GM12878 (cell line): ENCODE measurements at regions not wholly inside any gene's neighbourhood (a gene's known extent, or its start where the extent isn't known, plus 50 kb on each side); places are given as distances from the start of the nearest gene placed in this dataset.

Experiments
- ATAC-seq: fragments of 200-7000 bp; cut with Tn5 transposase; 3 replicates; pipeline ENCODE4 v1.9.1; 2020; ENCODE audit warnings: mild to moderate bottlenecking, moderate library complexity
- BruUV-seq: library from RNA; stranded (reverse); fragments of 400-500 nt; replicated peaks from 2 replicates; lab custom pipeline; 2021; lab: Mats Ljungman, UMichigan
- CTCF ChIA-PET: fragments of 300-600 bp; sonication (Branson Sonifier 250); formaldehyde crosslinking; extraction: SDS; loops from one replicate; lab custom pipeline; 2021; ENCODE audit warnings: inconsistent platforms; lab: Yijun Ruan, JAX
- POLR2A ChIA-PET: fragments of 350-600 bp; formaldehyde crosslinking; extraction: SDS; loops from one replicate; lab custom pipeline; 2021; ENCODE audit warnings: inconsistent platforms; lab: Charles Lee
- RAD21 ChIA-PET: fragments of 300-600 bp; sonication (Branson Sonifier 250); formaldehyde crosslinking; loops from one replicate; lab custom pipeline; 2023; ENCODE audit warnings: antibody characterized with exemption; ENCODE audit not compliant: unreplicated experiment; lab: Charles Lee
- SMC1A ChIA-PET: fragments of 300-600 bp; sonication (Branson Sonifier 250); formaldehyde crosslinking; loops from one replicate; lab custom pipeline; 2023; ENCODE audit not compliant: unreplicated experiment, uncharacterized antibody; lab: Charles Lee
- DNase-seq: peaks from one replicate; pipeline ENCODE4 v3.0.0-alpha.2; 2011; ENCODE audit warnings: low read depth, low spot score
- FAIRE-seq: peaks from 3 replicates; lab custom pipeline; 2011; peaks lifted over from hg19 to GRCh38; lab: Jason Lieb, UNC
- H2AFZ ChIP-seq: 2 replicates; pipeline ENCODE4 v1.6.0; 2011; ENCODE audit warnings: low read depth, low read length, control low read depth; ENCODE audit not compliant: control insufficient read depth
- H3K27ac ChIP-seq: 2 replicates; pipeline ENCODE4 v1.5.1; 2011; ENCODE audit warnings: control low read depth; ENCODE audit not compliant: control insufficient read depth, insufficient read depth
- H3K27me3 ChIP-seq, 2 experiments: replicated peaks in 1 of 2; 2 replicates each; pipeline versions ENCODE4 v1.6.0 to v1.6.1; 2011; ENCODE audit warnings: low read length in 1 of 2; ENCODE audit not compliant: control insufficient read depth in 2 of 2, insufficient read depth in 2 of 2
- H3K36me3 ChIP-seq, 2 experiments: 2 replicates each; pipeline ENCODE4 v1.5.1; 2011; ENCODE audit warnings: low read length in 1 of 2; ENCODE audit not compliant: control insufficient read depth in 2 of 2, insufficient read depth in 2 of 2
- H3K4me1 ChIP-seq: 2 replicates; pipeline ENCODE4 v1.6.1; 2011; ENCODE audit warnings: mild to moderate bottlenecking, low read length, moderate library complexity, mixed read lengths; ENCODE audit not compliant: control insufficient read depth, insufficient read depth
- H3K4me2 ChIP-seq: 2 replicates; pipeline ENCODE4 v1.6.0; 2011; ENCODE audit warnings: control low read depth; ENCODE audit not compliant: control insufficient read depth, insufficient read depth
- H3K4me3 ChIP-seq: fragments of 200-600 bp; sonication (generic); 2 replicates; pipeline ENCODE4 v1.5.1; 2016
- H3K79me2 ChIP-seq: 2 replicates; pipeline ENCODE4 v1.6.0; 2011; ENCODE audit warnings: low read length; ENCODE audit not compliant: control insufficient read depth, insufficient read depth
- H3K9ac ChIP-seq: 2 replicates; pipeline ENCODE4 v1.8.0; 2011; ENCODE audit warnings: low read length, control low read depth, mixed read lengths; ENCODE audit not compliant: control insufficient read depth, insufficient read depth
- H3K9me3 ChIP-seq: replicated peaks from 3 replicates; pipeline ENCODE4 v1.5.1; 2011; ENCODE audit warnings: mild to moderate bottlenecking, low read length; ENCODE audit not compliant: control insufficient read depth, insufficient read depth
- H4K20me1 ChIP-seq: 2 replicates; pipeline ENCODE4 v1.6.0; 2011; ENCODE audit not compliant: control insufficient read depth, insufficient read depth
- IRF5 ChIP-seq: fragments of 450-650 bp; IDR thresholded peaks from 2 replicates; pipeline ENCODE4 v1.6.1; 2017; ENCODE audit warnings: borderline replicate concordance
- NFXL1 ChIP-seq: fragments of 450-650 bp; IDR thresholded peaks from 2 replicates; pipeline ENCODE4 v1.6.1; 2017; ENCODE audit warnings: antibody characterized with exemption, mild to moderate bottlenecking, borderline replicate concordance
- RAD21 ChIP-seq: IDR thresholded peaks from 2 replicates; pipeline ENCODE4 v1.6.1; 2011; ENCODE audit warnings: mild to moderate bottlenecking, low read depth, low read length, moderate library complexity; ENCODE audit not compliant: insufficient read depth
- RBBP5 ChIP-seq: fragments of 200-600 bp; sonication (generic); conservative IDR thresholded peaks from 2 replicates; pipeline ENCODE4 v1.6.1; 2016
- SP1 ChIP-seq: IDR thresholded peaks from one replicate; pipeline ENCODE4 v1.6.1; 2011; ENCODE audit warnings: low read depth, low read length
- SRF ChIP-seq, 2 experiments: IDR thresholded peaks; 2 replicates each; pipeline ENCODE4 v1.6.1; 2011; ENCODE audit warnings: low read depth in 2 of 2, low read length in 2 of 2, mild to moderate bottlenecking in 1 of 2, moderate library complexity in 1 of 2
- SUZ12 ChIP-seq: fragments of 200-600 bp; sonication (generic); IDR thresholded peaks from one replicate; pipeline ENCODE4 v1.6.1; 2018; ENCODE audit warnings: antibody characterized with exemption, mild to moderate bottlenecking; ENCODE audit not compliant: unreplicated experiment
- ZBTB40 ChIP-seq: fragments of 450-650 bp; IDR thresholded peaks from 2 replicates; pipeline ENCODE4 v1.6.1; 2016; ENCODE audit warnings: mild to moderate bottlenecking, moderate library complexity, borderline replicate concordance
- ZNF207 ChIP-seq: fragments of 450-650 bp; IDR thresholded peaks from 2 replicates; pipeline ENCODE4 v1.6.1; 2014; ENCODE audit warnings: antibody characterized with exemption, mild to moderate bottlenecking, borderline replicate concordance
- ZNF592 ChIP-seq: fragments of 450-650 bp; IDR thresholded peaks from 2 replicates; pipeline ENCODE4 v1.6.1; 2017; ENCODE audit warnings: mild to moderate bottlenecking, moderate library complexity
- ZNF622 ChIP-seq: fragments of 450-650 bp; IDR thresholded peaks from 2 replicates; pipeline ENCODE4 v1.6.1; 2017; ENCODE audit warnings: mild to moderate bottlenecking, inconsistent platforms
- WGBS: methylation state at CpG from one replicate; pipeline ENCODE4 v1.1.6; 2016; ENCODE audit warnings: low lambda C conversion rate; ENCODE audit not compliant: insufficient replicate concordance, insufficient coverage; ENCODE audit errors: missing lambda C conversion rate; 5-methylcytosine and 5-hydroxymethylcytosine counted together
- in situ Hi-C: fragments of 300-500 bp; cut with MboI; formaldehyde crosslinking; loops from 9 replicates; pipeline ENCODE4 v1.14.3; 2018; ENCODE audit warnings: mixed read lengths
- intact Hi-C: fragments of 100-400 bp; cut with micrococcal nuclease; formaldehyde crosslinking; loops from one replicate; pipeline ENCODE4 v1.14.2; 2022; ENCODE audit not compliant: unreplicated experiment

- H3K36me3 ChIP-seq: no peaks in the 10 kb centered on the region
- no peaks in the 10 kb centered on the region for H3K27me3 ChIP-seq
- TF ChIP-seq IRF5 (no peak), ZNF207 (no peak), ZNF592 (no peak), ZNF622 (no peak), SRF (IDR thresholded peaks at IDR 0.05; ENCODE audit: low read depth in 2 of 2, low read length in 2 of 2) (no peak), SP1 (no peak), RAD21 (no peak), ZBTB40 (no peak), RBBP5 (no peak), NFXL1 (no peak), SUZ12 (no peak)
- POLR2A ChIA-PET: no interaction called here
- SMC1A ChIA-PET: no interaction called here
- in situ Hi-C loops (no loop called here), intact Hi-C loops (no loop called here)
- no peak overlapping the region for H2AFZ ChIP-seq
- CTCF ChIA-PET: no interaction called here
- 8% methylated on average over 3 of the region's 3 CpGs for WGBS
- no peaks in the 10 kb centered on the region for H3K4me1 ChIP-seq
- ATAC-seq (no peak), DNase-seq (no peak), FAIRE-seq (no peak)
- H3K79me2 ChIP-seq: no peaks in the 10 kb centered on the region
- no peak overlapping the region for H3K4me3 ChIP-seq
- H4K20me1 ChIP-seq: no peaks in the 10 kb centered on the region
- no peak overlapping the region for H3K9ac ChIP-seq
- no TSS peak for BruUV-seq
- H3K27ac ChIP-seq: no peak overlapping the region
- RAD21 ChIA-PET: no interaction called here
- no peaks in the 10 kb centered on the region for H3K9me3 ChIP-seq
- no peak overlapping the region for H3K4me2 ChIP-seq
Measured at GRCh38 chr4:188767496-188767895, 628.3 kb downstream of the TRIML1 start.
